ENCODE measurements at regions not wholly inside any gene's neighbourhood (a gene's known extent, or its start where the extent isn't known, plus 50 kb on each side); places are given as distances from the start of the nearest gene placed in this dataset.

DNA sequence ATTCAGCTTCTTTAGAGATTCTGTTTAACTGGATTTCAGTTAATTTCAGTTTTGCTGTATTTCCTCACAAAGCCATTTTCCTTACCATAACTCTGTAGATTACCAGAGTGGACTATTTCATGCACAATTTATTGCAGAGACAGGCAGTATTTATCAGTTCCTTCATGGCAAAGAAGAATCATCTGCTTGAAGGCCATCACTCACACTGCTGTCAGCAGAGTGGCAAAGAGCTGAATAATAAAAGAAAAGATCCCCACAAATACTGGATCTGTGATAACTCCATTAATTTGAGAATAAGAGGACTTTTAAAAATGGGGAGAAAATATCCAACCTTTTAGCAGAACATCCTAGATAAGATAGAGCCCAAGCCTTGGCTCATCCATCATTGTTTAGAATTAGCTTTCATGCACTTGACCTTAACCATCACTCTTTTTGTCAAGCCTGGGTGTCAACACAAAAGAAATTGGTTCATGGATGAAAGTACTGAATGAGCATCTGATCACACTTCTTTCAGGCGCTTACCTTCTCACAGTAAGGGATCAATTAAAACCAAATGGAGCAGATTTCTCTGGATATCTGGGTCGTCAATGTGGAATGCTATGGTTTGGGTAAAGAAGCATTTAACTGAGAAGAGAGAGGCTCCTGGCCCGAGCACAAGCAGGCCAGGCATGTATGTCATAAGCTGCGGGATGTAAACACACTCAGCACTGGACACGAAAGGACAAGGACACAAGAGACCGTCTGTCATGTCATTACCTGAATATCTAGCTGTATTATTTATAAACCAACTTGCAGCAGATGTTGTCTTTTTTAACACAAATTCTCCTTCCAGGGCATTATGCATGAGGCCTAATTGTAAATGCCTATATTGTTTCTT, 376.2 kb downstream of the ZNF521 start:
- Histone ChIP-seq H3K9me2 (replicated peaks; ENCODE audit: low read depth, low read length) (0 out of 2 replicates have a peak, but pooled peaks cover 4% of the 10 kb centered on the region), H3K79me2 (ENCODE audit: insufficient read depth, low read length) (no peaks in the 10 kb centered on the region), H3K9ac (ENCODE audit: low read depth, low read length, poor library complexity, severe bottlenecking) (no peak overlapping the region), H3F3A (ENCODE audit: low read depth) (no peaks in the 10 kb centered on the region), H3K36me3 (ENCODE audit: insufficient read depth, low read length) (no peaks in the 10 kb centered on the region), H4K20me1 (ENCODE audit: insufficient read depth, low read length, poor library complexity, severe bottlenecking) (no peaks in the 10 kb centered on the region), H3K4me2 (ENCODE audit: low read depth, low read length, poor library complexity, severe bottlenecking) (no peak overlapping the region), H3K4me3 (ENCODE audit: low read length, poor library complexity, severe bottlenecking) (no peak overlapping the region), H3K4me1 (ENCODE audit: insufficient read depth, low read length, poor library complexity, severe bottlenecking) (no peaks in the 10 kb centered on the region), H3K9me3 (ENCODE audit: insufficient read depth, low read depth, low read length) (no peaks in the 10 kb centered on the region), H3K27me3 (ENCODE audit: insufficient read depth, low read length, poor library complexity, severe bottlenecking) (no peaks in the 10 kb centered on the region), H2AFZ (ENCODE audit: low read length) (no peak overlapping the region)
- TF ChIP-seq, protein P1, sequence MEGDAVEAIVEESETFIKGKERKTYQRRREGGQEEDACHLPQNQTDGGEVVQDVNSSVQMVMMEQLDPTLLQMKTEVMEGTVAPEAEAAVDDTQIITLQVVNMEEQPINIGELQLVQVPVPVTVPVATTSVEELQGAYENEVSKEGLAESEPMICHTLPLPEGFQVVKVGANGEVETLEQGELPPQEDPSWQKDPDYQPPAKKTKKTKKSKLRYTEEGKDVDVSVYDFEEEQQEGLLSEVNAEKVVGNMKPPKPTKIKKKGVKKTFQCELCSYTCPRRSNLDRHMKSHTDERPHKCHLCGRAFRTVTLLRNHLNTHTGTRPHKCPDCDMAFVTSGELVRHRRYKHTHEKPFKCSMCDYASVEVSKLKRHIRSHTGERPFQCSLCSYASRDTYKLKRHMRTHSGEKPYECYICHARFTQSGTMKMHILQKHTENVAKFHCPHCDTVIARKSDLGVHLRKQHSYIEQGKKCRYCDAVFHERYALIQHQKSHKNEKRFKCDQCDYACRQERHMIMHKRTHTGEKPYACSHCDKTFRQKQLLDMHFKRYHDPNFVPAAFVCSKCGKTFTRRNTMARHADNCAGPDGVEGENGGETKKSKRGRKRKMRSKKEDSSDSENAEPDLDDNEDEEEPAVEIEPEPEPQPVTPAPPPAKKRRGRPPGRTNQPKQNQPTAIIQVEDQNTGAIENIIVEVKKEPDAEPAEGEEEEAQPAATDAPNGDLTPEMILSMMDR (conservative IDR thresholded peaks at IDR 0.05; ENCODE audit: low read length), result no peak
- no peak for TF ChIP-seq EZH2phosphoT487 (IDR thresholded peaks at IDR 0.05; ENCODE audit: borderline replicate concordance)

DNA sequence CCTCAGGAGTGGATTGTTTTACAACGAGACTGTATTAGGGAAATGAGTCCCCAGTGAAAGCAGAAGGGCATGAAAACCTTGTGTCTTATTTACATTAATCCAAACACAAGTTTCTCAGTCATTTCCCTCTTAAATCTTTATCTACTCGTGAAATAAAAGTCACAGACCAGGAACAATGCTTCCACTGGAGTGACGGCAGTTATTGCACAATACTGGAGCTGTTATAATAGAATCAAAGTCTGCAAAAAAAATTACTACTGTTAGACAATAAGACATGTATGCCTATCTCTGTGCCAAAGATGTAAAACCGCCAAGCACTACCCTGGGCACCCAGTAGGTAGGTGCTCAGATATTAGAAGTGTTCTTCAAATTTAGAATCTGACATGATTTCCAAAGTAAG, 375.5 kb downstream of the ZNF521 start:
- TF ChIP-seq, protein P1 (conservative IDR thresholded peaks at IDR 0.05; ENCODE audit: low read length), result no peak
- no peak for TF ChIP-seq EZH2phosphoT487 (IDR thresholded peaks at IDR 0.05; ENCODE audit: borderline replicate concordance)

DNA sequence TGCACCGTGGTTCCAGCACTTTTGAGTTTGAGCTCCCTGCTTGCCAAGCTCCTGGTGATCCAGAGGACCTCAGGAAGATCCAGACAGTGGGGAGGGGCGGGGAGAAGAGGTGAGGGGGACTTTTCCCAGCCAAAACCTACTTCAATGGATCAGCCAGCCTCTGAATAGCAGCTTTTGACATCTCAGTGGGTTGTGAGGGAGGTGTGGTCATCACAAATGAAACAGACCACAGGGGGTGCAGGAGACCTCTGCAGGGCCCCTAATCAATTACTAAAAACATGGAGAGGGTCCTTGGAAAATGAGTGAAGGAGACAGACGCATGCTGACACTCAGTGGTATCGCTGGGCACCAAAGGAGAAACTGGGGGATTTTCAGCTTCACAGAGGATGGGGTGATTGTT, 372.7 kb downstream of the ZNF521 start:
- no peaks in the 10 kb centered on the region for H3F3A ChIP-seq (ENCODE audit: low read depth)
- no peaks in the 10 kb centered on the region for H3K4me1 ChIP-seq (ENCODE audit: insufficient read depth, low read length, poor library complexity, severe bottlenecking)
- no peak overlapping the region for H3K4me3 ChIP-seq (ENCODE audit: low read length, poor library complexity, severe bottlenecking)
- TF ChIP-seq, protein P1 (conservative IDR thresholded peaks at IDR 0.05; ENCODE audit: low read length), result no peak
- TF ChIP-seq EZH2phosphoT487 (IDR thresholded peaks at IDR 0.05; ENCODE audit: borderline replicate concordance), result no peak
- H3K27me3 ChIP-seq (ENCODE audit: insufficient read depth, low read length, poor library complexity, severe bottlenecking), result no peaks in the 10 kb centered on the region
- H3K9me3 ChIP-seq (ENCODE audit: insufficient read depth, low read depth, low read length), result no peaks in the 10 kb centered on the region
- no peak overlapping the region for H2AFZ ChIP-seq (ENCODE audit: low read length)
- H3K9me2 ChIP-seq (replicated peaks; ENCODE audit: low read depth, low read length), result 0 out of 2 replicates have a peak, but pooled peaks cover 4% of the 10 kb centered on the region
- no peaks in the 10 kb centered on the region for H3K36me3 ChIP-seq (ENCODE audit: insufficient read depth, low read length)
- no peaks in the 10 kb centered on the region for H3K79me2 ChIP-seq (ENCODE audit: insufficient read depth, low read length)
- H4K20me1 ChIP-seq (ENCODE audit: insufficient read depth, low read length, poor library complexity, severe bottlenecking), result no peaks in the 10 kb centered on the region
- H3K4me2 ChIP-seq (ENCODE audit: low read depth, low read length, poor library complexity, severe bottlenecking), result no peak overlapping the region
- no peak overlapping the region for H3K9ac ChIP-seq (ENCODE audit: low read depth, low read length, poor library complexity, severe bottlenecking)

More for the DNA sequence above, 375.5 kb downstream of the ZNF521 start:
- H3K27me3 ChIP-seq (ENCODE audit: insufficient read depth, low read length, poor library complexity, severe bottlenecking), result no peaks in the 10 kb centered on the region
- 0 out of 2 replicates have a peak, but pooled peaks cover 4% of the 10 kb centered on the region for H3K9me2 ChIP-seq (replicated peaks; ENCODE audit: low read depth, low read length)
- no peak overlapping the region for H3K9ac ChIP-seq (ENCODE audit: low read depth, low read length, poor library complexity, severe bottlenecking)
- H2AFZ ChIP-seq (ENCODE audit: low read length), result no peak overlapping the region
- no peaks in the 10 kb centered on the region for H4K20me1 ChIP-seq (ENCODE audit: insufficient read depth, low read length, poor library complexity, severe bottlenecking)
- H3K36me3 ChIP-seq (ENCODE audit: insufficient read depth, low read length), result no peaks in the 10 kb centered on the region
- no peaks in the 10 kb centered on the region for H3F3A ChIP-seq (ENCODE audit: low read depth)
- H3K9me3 ChIP-seq (ENCODE audit: insufficient read depth, low read depth, low read length), result no peaks in the 10 kb centered on the region
- no peak overlapping the region for H3K4me3 ChIP-seq (ENCODE audit: low read length, poor library complexity, severe bottlenecking)
- H3K4me1 ChIP-seq (ENCODE audit: insufficient read depth, low read length, poor library complexity, severe bottlenecking), result no peaks in the 10 kb centered on the region
- H3K79me2 ChIP-seq (ENCODE audit: insufficient read depth, low read length), result no peaks in the 10 kb centered on the region
- H3K4me2 ChIP-seq (ENCODE audit: low read depth, low read length, poor library complexity, severe bottlenecking), result no peak overlapping the region

Data from Loucy (cell line).